Tibial artery (tissue), 4 donors: ENCODE measurements at regions not wholly inside any gene's neighbourhood (a gene's known extent, or its start where the extent isn't known, plus 50 kb on each side); places are given as distances from the start of the nearest gene placed in this dataset.

Experiments
- DNase-seq, 2 donors: peaks; one replicate each; pipeline ENCODE4 v3.0.0-alpha.2; 2019
- H3K27ac ChIP-seq, 2 donors: fragments of 200-600 bp; sonication (generic) in 1 of 2; 1 replicate in 1 of 2; 2 replicates in 1 of 2; pipeline ENCODE4 v1.5.1; 2018 to 2019; ENCODE audit warnings: mild to moderate bottlenecking in 1 of 2
- H3K27me3 ChIP-seq, 2 donors: fragments of 200-600 bp; sonication (generic) in 1 of 2; one replicate each; pipeline versions ENCODE4 v1.5.1 to v1.6.0; 2016 to 2019
- H3K36me3 ChIP-seq, 3 donors: fragments of 200-600 bp; sonication (generic) in 2 of 3; one replicate each; pipeline ENCODE4 v1.5.1; 2016 to 2019; ENCODE audit warnings: mild to moderate bottlenecking in 2 of 3
- H3K4me1 ChIP-seq, 4 donors: fragments of 200-600 bp; sonication (generic) in 2 of 4; 1 replicate in 3 of 4; 2 replicates in 1 of 4; pipeline ENCODE4 v1.5.1; 2016 to 2019
- H3K4me3 ChIP-seq, 2 donors: fragments of 200-600 bp; sonication (generic) in 1 of 2; 1 replicate in 1 of 2; 2 replicates in 1 of 2; pipeline ENCODE4 v1.5.1; 2018 to 2019; ENCODE audit warnings: mild to moderate bottlenecking in 2 of 2
- H3K9me3 ChIP-seq, 3 donors: fragments of 200-600 bp; sonication (generic) in 1 of 3; one replicate each; pipeline ENCODE4 v1.5.1; 2016 to 2019
- CTCF ChIP-seq, 2 experiments: fragments of 200-600 bp in 1 of 2; fragments of 450-650 bp in 1 of 2; IDR thresholded peaks; one replicate each; pipeline ENCODE4 v1.5.1; 2017 to 2019; ENCODE audit warnings: antibody characterized with exemption in 2 of 2, mild to moderate bottlenecking in 1 of 2, moderate library complexity in 1 of 2
- intact Hi-C: fragments of 100-400 bp; cut with DNase I; formaldehyde crosslinking; loops from one replicate; pipeline ENCODE4 v1.15.0; 2023; ENCODE audit warnings: low total_unique reads

- TF ChIP-seq CTCF (IDR thresholded peaks at IDR 0.05), result no peak
- Histone ChIP-seq H3K27ac (no peak overlapping the region), H3K4me3 (no peak overlapping the region), H3K9me3 (peaks cover 0 to 5% (median 0%) of the 10 kb centered on the region in 3 donors), H3K27me3 (no peaks in the 10 kb centered on the region), H3K36me3 (no peaks in the 10 kb centered on the region), H3K4me1 (peaks cover 0 to 36% (median 19%) of the 10 kb centered on the region in 4 donors)
- intact Hi-C loops, result no loop called here
- DNase-seq, result no peak
Measured at GRCh38 chr18:25455646-25456045, 103.7 kb upstream of the ZNF521 start.

DNA sequence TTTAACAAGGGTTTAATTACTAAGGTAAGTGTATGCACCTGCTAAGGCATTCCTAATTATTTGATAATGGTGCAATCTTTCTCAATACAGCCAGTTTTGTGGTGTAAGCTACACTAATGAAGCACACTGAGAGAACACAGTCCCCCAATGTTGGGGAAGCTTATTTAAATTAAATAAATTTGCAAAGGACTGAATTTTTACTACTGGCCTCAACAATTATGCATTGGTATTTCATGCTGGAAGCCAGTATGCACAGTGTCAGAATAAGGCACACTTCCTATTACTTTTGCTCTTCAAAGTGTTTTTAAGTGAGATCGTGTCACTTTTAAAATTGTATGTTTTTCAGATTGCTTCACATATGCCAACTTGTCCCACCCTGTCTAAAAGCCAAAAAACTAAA lies 103.2 kb upstream of the ZNF521 start:
- no peak for TF ChIP-seq CTCF (IDR thresholded peaks at IDR 0.05)
- Histone ChIP-seq H3K27ac (no peak overlapping the region), H3K27me3 (no peaks in the 10 kb centered on the region), H3K4me3 (no peak overlapping the region), H3K9me3 (peaks cover 0 to 5% (median 0%) of the 10 kb centered on the region in 3 donors), H3K36me3 (no peaks in the 10 kb centered on the region), H3K4me1 (peaks cover 0 to 31% (median 15%) of the 10 kb centered on the region in 4 donors)
- intact Hi-C loops, result no loop called here
- no peak for DNase-seq

DNA sequence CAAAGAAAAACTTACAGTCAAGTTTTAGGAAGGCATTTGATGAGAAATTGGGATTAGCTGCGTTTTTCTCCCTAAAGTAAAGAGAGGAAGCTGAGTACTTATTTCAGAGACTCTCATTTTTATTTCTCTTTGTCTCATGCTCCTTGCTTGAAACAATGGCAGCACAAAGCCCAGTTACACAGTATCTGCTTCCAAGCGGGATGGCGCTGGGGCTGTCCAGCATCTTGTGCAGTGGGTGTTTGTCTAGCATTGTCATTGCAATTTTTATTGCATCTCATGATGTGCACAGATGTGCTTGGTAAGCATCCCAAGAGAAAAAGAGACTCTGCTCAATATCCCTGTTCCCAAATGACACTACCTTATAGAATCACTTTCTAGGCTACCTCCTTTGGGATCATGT lies 102.8 kb upstream of the ZNF521 start:
- intact Hi-C loops, result no loop called here
- no peak overlapping the region for H3K27ac ChIP-seq
- no peak for TF ChIP-seq CTCF (IDR thresholded peaks at IDR 0.05)
- H3K27me3 ChIP-seq, result no peaks in the 10 kb centered on the region
- H3K9me3 ChIP-seq, result peaks cover 0 to 5% (median 0%) of the 10 kb centered on the region in 3 donors
- no peaks in the 10 kb centered on the region for H3K36me3 ChIP-seq
- DNase-seq, result no peak
- no peak overlapping the region for H3K4me3 ChIP-seq
- peaks cover 0 to 27% (median 13%) of the 10 kb centered on the region in 4 donors for H3K4me1 ChIP-seq

- DNase-seq, result no peak
- intact Hi-C loops, result no loop called here
- no peaks in the 10 kb centered on the region for H3K36me3 ChIP-seq
- no peak for TF ChIP-seq CTCF (IDR thresholded peaks at IDR 0.05)
- H3K4me3 ChIP-seq, result no peak overlapping the region
- H3K27ac ChIP-seq, result no peak overlapping the region
- H3K4me1 ChIP-seq, result peaks cover 0 to 22% (median 12%) of the 10 kb centered on the region in 4 donors
- no peaks in the 10 kb centered on the region for H3K27me3 ChIP-seq
- peaks cover 0 to 5% (median 0%) of the 10 kb centered on the region in 3 donors for H3K9me3 ChIP-seq
Measured at GRCh38 chr18:25454270-25454659, 102.3 kb upstream of the ZNF521 start.

- Histone ChIP-seq H3K27me3 (no peaks in the 10 kb centered on the region), H3K4me3 (no peak overlapping the region), H3K36me3 (no peaks in the 10 kb centered on the region), H3K4me1 (peaks cover 0 to 22% (median 12%) of the 10 kb centered on the region in 4 donors), H3K9me3 (peaks cover 0 to 5% (median 0%) of the 10 kb centered on the region in 3 donors), H3K27ac (no peak overlapping the region)
- DNase-seq, result no peak
- no peak for TF ChIP-seq CTCF (IDR thresholded peaks at IDR 0.05)
- intact Hi-C loops, result no loop called here
Measured at GRCh38 chr18:25453556-25454269, 101.7 kb upstream of the ZNF521 start.
